DOHH2 (cell line): ENCODE measurements at regions not wholly inside any gene's neighbourhood (a gene's known extent, or its start where the extent isn't known, plus 50 kb on each side); places are given as distances from the start of the nearest gene placed in this dataset.

Experiments used
- H3F3A ChIP-seq: fragments of 200-600 bp; sonication (generic), shearing (Covaris generic); 2 replicates; pipeline ENCODE4 v1.6.0; 2016; ENCODE audit warnings: antibody characterized with exemption, mild to moderate bottlenecking; ENCODE audit not compliant: control insufficient read depth, insufficient read depth
- H3K27ac ChIP-seq: fragments of 200-600 bp; sonication (generic); 2 replicates; pipeline ENCODE4 v1.5.1; 2014; ENCODE audit warnings: low read depth, mild to moderate bottlenecking, low read length, moderate library complexity
- H3K27me3 ChIP-seq: fragments of 200-600 bp; sonication (generic); 2 replicates; pipeline ENCODE4 v1.6.1; 2014; ENCODE audit warnings: mild to moderate bottlenecking, low read length, mixed read lengths; ENCODE audit not compliant: control insufficient read depth
- H3K36me3 ChIP-seq: fragments of 200-600 bp; sonication (generic); 2 replicates; pipeline ENCODE4 v1.6.1; 2014; ENCODE audit warnings: mild to moderate bottlenecking, low read length, moderate library complexity, mixed read lengths; ENCODE audit not compliant: control insufficient read depth
- H3K4me1 ChIP-seq: fragments of 200-600 bp; sonication (generic); 2 replicates; pipeline ENCODE4 v1.6.1; 2014; ENCODE audit warnings: mild to moderate bottlenecking, low read length, mixed read lengths; ENCODE audit not compliant: control insufficient read depth
- H3K4me2 ChIP-seq: fragments of 200-600 bp; sonication (generic); 2 replicates; pipeline ENCODE4 v1.6.0; 2014; ENCODE audit warnings: mild to moderate bottlenecking, low read length, moderate library complexity
- H3K4me3 ChIP-seq: fragments of 200-600 bp; sonication (generic); 2 replicates; pipeline ENCODE4 v1.5.1; 2014; ENCODE audit warnings: mild to moderate bottlenecking, low read length, mixed read lengths
- H3K79me2 ChIP-seq: fragments of 200-600 bp; sonication (generic); 2 replicates; pipeline ENCODE4 v1.6.1; 2014; ENCODE audit warnings: mild to moderate bottlenecking, low read length, mixed read lengths; ENCODE audit not compliant: control insufficient read depth
- H3K9me2 ChIP-seq: fragments of 200-600 bp; sonication (generic); replicated peaks from 2 replicates; pipeline ENCODE4 v1.6.1; 2014; ENCODE audit warnings: mild to moderate bottlenecking, low read length, mixed read lengths; ENCODE audit not compliant: control insufficient read depth
- H3K9me3 ChIP-seq: fragments of 200-600 bp; sonication (generic); 2 replicates; pipeline ENCODE4 v1.6.1; 2014; ENCODE audit warnings: antibody characterized with exemption, low read length, mixed read lengths; ENCODE audit not compliant: control insufficient read depth, insufficient read depth
- H4K20me1 ChIP-seq: fragments of 200-600 bp; sonication (generic); 2 replicates; pipeline ENCODE4 v1.6.0; 2014; ENCODE audit warnings: low read depth, mild to moderate bottlenecking, antibody characterized with exemption, low read length, moderate library complexity; ENCODE audit not compliant: control insufficient read depth, insufficient read depth
- CTCF ChIP-seq: fragments of 200-600 bp; sonication (generic); IDR thresholded peaks from one replicate; pipeline ENCODE4 v1.5.1; 2014; ENCODE audit warnings: antibody characterized with exemption, mild to moderate bottlenecking, low read depth, low read length; ENCODE audit not compliant: poor library complexity, severe bottlenecking
- EZH2phosphoT487 ChIP-seq: fragments of 200-600 bp; sonication (generic); IDR thresholded peaks from 2 replicates; pipeline ENCODE4 v1.6.1; 2017; ENCODE audit warnings: borderline replicate concordance, mild to moderate bottlenecking, antibody characterized with exemption, low read length, moderate library complexity, mixed read lengths

GRCh38 chr5:164041105-164041504 lies 535.7 kb downstream of the MAT2B start:
- Histone ChIP-seq H3F3A (no peaks in the 10 kb centered on the region), H4K20me1 (no peaks in the 10 kb centered on the region), H3K36me3 (no peaks in the 10 kb centered on the region), H3K4me3 (no peak overlapping the region), H3K27ac (no peak overlapping the region), H3K27me3 (no peaks in the 10 kb centered on the region), H3K4me1 (no peaks in the 10 kb centered on the region), H3K9me2 (no peaks in the 10 kb centered on the region), H3K9me3 (no peaks in the 10 kb centered on the region), H3K4me2 (no peak overlapping the region), H3K79me2 (no peaks in the 10 kb centered on the region)
- no peak for TF ChIP-seq CTCF
- no peak for TF ChIP-seq EZH2phosphoT487

GRCh38 chr5:164048359-164048926 lies 543.0 kb downstream of the MAT2B start:
- Histone ChIP-seq H3K79me2 (no peaks in the 10 kb centered on the region), H3K27me3 (no peaks in the 10 kb centered on the region), H3K4me3 (no peak overlapping the region), H3F3A (no peaks in the 10 kb centered on the region), H3K4me1 (no peaks in the 10 kb centered on the region), H4K20me1 (no peaks in the 10 kb centered on the region), H3K9me3 (no peaks in the 10 kb centered on the region), H3K27ac (no peak overlapping the region), H3K36me3 (no peaks in the 10 kb centered on the region), H3K4me2 (no peak overlapping the region), H3K9me2 (no peaks in the 10 kb centered on the region)
- TF ChIP-seq EZH2phosphoT487, result no peak
- peak; percentile 14 for TF ChIP-seq CTCF

GRCh38 chr5:164051745-164052144 lies 546.3 kb downstream of the MAT2B start:
- H3K4me1 ChIP-seq, result no peaks in the 10 kb centered on the region

More at GRCh38 chr5:164051745-164052144, 546.3 kb downstream of the MAT2B start:
- Histone ChIP-seq H3K9me2 (no peaks in the 10 kb centered on the region), H3K4me3 (no peak overlapping the region), H3K79me2 (no peaks in the 10 kb centered on the region), H3K27me3 (no peaks in the 10 kb centered on the region), H3K9me3 (no peaks in the 10 kb centered on the region), H4K20me1 (no peaks in the 10 kb centered on the region), H3F3A (no peaks in the 10 kb centered on the region), H3K4me2 (no peak overlapping the region), H3K27ac (no peak overlapping the region), H3K36me3 (no peaks in the 10 kb centered on the region)
- TF ChIP-seq EZH2phosphoT487 (no peak), CTCF (no peak)
